Ovary (tissue), 3 donors: ENCODE measurements at regions not wholly inside any gene's neighbourhood (a gene's known extent, or its start where the extent isn't known, plus 50 kb on each side); places are given as distances from the start of the nearest gene placed in this dataset.

Source experiments
- POLR2A ChIP-seq: fragments of 450-650 bp; IDR thresholded peaks from one replicate; pipeline ENCODE4 v1.6.1; 2017; ENCODE audit warnings: antibody characterized with exemption, mild to moderate bottlenecking, moderate library complexity
- TF ChIP-seq, protein P1 (sequence below), 3 donors: fragments of 450-650 bp in 2 of 3; fragments of 200-600 bp in 1 of 3; IDR thresholded peaks; one replicate each; pipeline versions ENCODE4 v1.5.1 to v1.8.0; 2016 to 2022; ENCODE audit warnings: antibody characterized with exemption in 3 of 3, mild to moderate bottlenecking in 1 of 3
- donor health status: DM: no; HTN: no; CAD: no.

DNA sequence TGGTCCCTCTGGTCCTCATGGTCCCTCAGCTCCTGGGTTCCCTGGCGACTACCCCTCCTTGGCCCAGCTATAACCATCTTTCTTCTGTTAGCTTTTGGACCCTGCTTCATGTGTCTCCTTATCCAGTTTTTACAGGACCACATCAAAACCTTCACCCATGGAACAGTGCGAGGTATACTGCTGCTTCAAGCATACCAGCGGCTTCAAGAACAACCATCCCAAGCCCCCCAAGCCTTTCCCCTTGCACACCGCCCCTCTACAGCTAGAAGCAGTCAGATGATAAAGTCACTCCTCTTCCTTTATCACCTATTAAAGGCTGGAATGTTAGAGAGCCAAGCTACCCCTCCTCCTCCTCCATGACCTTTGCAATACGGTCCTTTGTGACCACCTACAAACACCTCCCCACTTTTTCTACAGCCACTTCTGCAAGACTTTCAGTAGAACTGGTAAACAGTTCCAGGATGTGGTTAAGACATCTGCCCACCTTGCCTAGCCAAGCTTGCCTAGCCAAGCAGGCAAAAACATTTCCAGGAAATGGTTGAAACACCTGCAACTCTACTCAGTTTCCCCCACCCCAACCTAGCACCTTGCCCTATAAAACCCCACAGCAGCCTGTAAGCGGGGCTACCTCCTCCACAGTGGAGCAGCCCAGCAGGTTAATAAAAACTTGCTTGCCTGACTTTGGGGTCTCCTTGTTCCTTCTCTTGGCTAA, 125.7 kb downstream of the ZC4H2 start:
- TF ChIP-seq, protein P1, sequence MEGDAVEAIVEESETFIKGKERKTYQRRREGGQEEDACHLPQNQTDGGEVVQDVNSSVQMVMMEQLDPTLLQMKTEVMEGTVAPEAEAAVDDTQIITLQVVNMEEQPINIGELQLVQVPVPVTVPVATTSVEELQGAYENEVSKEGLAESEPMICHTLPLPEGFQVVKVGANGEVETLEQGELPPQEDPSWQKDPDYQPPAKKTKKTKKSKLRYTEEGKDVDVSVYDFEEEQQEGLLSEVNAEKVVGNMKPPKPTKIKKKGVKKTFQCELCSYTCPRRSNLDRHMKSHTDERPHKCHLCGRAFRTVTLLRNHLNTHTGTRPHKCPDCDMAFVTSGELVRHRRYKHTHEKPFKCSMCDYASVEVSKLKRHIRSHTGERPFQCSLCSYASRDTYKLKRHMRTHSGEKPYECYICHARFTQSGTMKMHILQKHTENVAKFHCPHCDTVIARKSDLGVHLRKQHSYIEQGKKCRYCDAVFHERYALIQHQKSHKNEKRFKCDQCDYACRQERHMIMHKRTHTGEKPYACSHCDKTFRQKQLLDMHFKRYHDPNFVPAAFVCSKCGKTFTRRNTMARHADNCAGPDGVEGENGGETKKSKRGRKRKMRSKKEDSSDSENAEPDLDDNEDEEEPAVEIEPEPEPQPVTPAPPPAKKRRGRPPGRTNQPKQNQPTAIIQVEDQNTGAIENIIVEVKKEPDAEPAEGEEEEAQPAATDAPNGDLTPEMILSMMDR (IDR thresholded peaks at IDR 0.05) = no peak
- TF ChIP-seq POLR2A = no peak
